Stimulated activated CD4-positive, alpha-beta T cell treated with anti-CD3 and anti-CD28 coated beads, Interleukin-1b, Interleukin-23, amount 100 ng/mL, for 1 hour (primary cell): ENCODE measurements at regions not wholly inside any gene's neighbourhood (a gene's known extent, or its start where the extent isn't known, plus 50 kb on each side); places are given as distances from the start of the nearest gene placed in this dataset.

Experiments used
- DNase-seq, 2 donors: peaks; one replicate each; pipeline ENCODE4 v3.0.0-alpha.2; 2020; ENCODE audit warnings: low read depth in 2 of 2

- no peak for DNase-seq
Measured at GRCh38 chr2:145657265-145657664, 1137.3 kb upstream of the ZEB2 start.

GRCh38 chr2:145655165-145655765 is 1135.3 kb upstream of the ZEB2 start:
- no peak for DNase-seq

GRCh38 chr2:145654746-145655145 is 1134.8 kb upstream of the ZEB2 start:
- DNase-seq: no peak

- no peak for DNase-seq
Measured at GRCh38 chr2:145654156-145654555, 1134.2 kb upstream of the ZEB2 start.

GRCh38 chr2:145653553-145653952 is 1133.6 kb upstream of the ZEB2 start:
- no peak for DNase-seq

GRCh38 chr2:145652571-145653545 is 1132.9 kb upstream of the ZEB2 start:
- no peak for DNase-seq

- DNase-seq: no peak
Measured at GRCh38 chr2:145652036-145652435, 1132.1 kb upstream of the ZEB2 start.

GRCh38 chr2:145650226-145650625 is 1130.3 kb upstream of the ZEB2 start:
- DNase-seq: no peak

- no peak for DNase-seq
Measured at GRCh38 chr2:145649061-145649460, 1129.1 kb upstream of the ZEB2 start.

- no peak for DNase-seq
Measured at GRCh38 chr2:145644820-145645302, 1124.9 kb upstream of the ZEB2 start.

- no peak for DNase-seq
Measured at GRCh38 chr2:145638675-145639074, 1118.8 kb upstream of the ZEB2 start.

- DNase-seq: no peak
Measured at GRCh38 chr2:145635706-145636427, 1115.9 kb upstream of the ZEB2 start.

- DNase-seq: no peak
Measured at GRCh38 chr2:145631561-145631960, 1111.6 kb upstream of the ZEB2 start.

- no peak for DNase-seq
Measured at GRCh38 chr2:145626301-145626700, 1106.4 kb upstream of the ZEB2 start.

- no peak for DNase-seq
Measured at GRCh38 chr2:145625111-145625510, 1105.2 kb upstream of the ZEB2 start.

- DNase-seq: no peak
Measured at GRCh38 chr2:145623136-145623535, 1103.2 kb upstream of the ZEB2 start.

GRCh38 chr2:145622285-145622684 is 1102.4 kb upstream of the ZEB2 start:
- no peak for DNase-seq

- DNase-seq: no peak
Measured at GRCh38 chr2:145617906-145618305, 1098.0 kb upstream of the ZEB2 start.

- DNase-seq: no peak
Measured at GRCh38 chr2:145617420-145617819, 1097.5 kb upstream of the ZEB2 start.

GRCh38 chr2:145615626-145616025 is 1095.7 kb upstream of the ZEB2 start:
- DNase-seq: no peak

- DNase-seq: no peak
Measured at GRCh38 chr2:145609951-145610350, 1090.0 kb upstream of the ZEB2 start.

GRCh38 chr2:145601361-145601925 is 1081.5 kb upstream of the ZEB2 start:
- no peak for DNase-seq
